SK-N-SH (cell line): ENCODE measurements at regions not wholly inside any gene's neighbourhood (a gene's known extent, or its start where the extent isn't known, plus 50 kb on each side); places are given as distances from the start of the nearest gene placed in this dataset.

Experiments
- CTCF ChIA-PET: fragments of 300-600, 350-600 bp; formaldehyde crosslinking; extraction: SDS; loops from one replicate; lab custom pipeline; 2021; lab: Yijun Ruan, JAX
- POLR2A ChIA-PET: fragments of 350-600 bp; sonication (Branson Sonifier 250); formaldehyde crosslinking; extraction: SDS; loops from one replicate; lab custom pipeline; 2020; ENCODE audit warnings: antibody characterized with exemption, inconsistent platforms; lab: Yijun Ruan, JAX
- DNase-seq: peaks from one replicate; pipeline ENCODE4 v3.0.0; 2012
- H2AFZ ChIP-seq: fragments of 200-600 bp; sonication (generic); 2 replicates; pipeline ENCODE4 v1.8.1; 2016; ENCODE audit warnings: antibody characterized with exemption, mild to moderate bottlenecking, low read depth
- H3F3A ChIP-seq: fragments of 200-600 bp; sonication (generic); replicated peaks from 2 replicates; pipeline ENCODE3; 2016; ENCODE audit warnings: antibody characterized with exemption, mild to moderate bottlenecking; ENCODE audit not compliant: insufficient read depth
- H3K27ac ChIP-seq, 2 experiments: fragments of 200-500 bp in 1 of 2; fragments of 200-600 bp in 1 of 2; sonication (Bioruptor generic) in 1 of 2; sonication (generic), shearing (Covaris generic) in 1 of 2; 2 replicates each; pipeline versions ENCODE4 v1.5.1 to v1.6.1; 2014 to 2016; ENCODE audit warnings: low read depth in 2 of 2, inconsistent platforms in 1 of 2, low read length in 1 of 2, mild to moderate bottlenecking in 1 of 2, mixed read lengths in 1 of 2
- H3K27me3 ChIP-seq: fragments of 200-600 bp; sonication (generic), shearing (Covaris generic); 2 replicates; pipeline ENCODE4 v1.6.1; 2016; ENCODE audit warnings: mixed run types; ENCODE audit not compliant: insufficient read depth
- H3K36me3 ChIP-seq, 2 experiments: fragments of 200-500 bp in 1 of 2; fragments of 200-600 bp in 1 of 2; sonication (Bioruptor generic) in 1 of 2; sonication (generic) in 1 of 2; replicated peaks in 1 of 2; 2 replicates each; pipeline versions ENCODE3 to v1.5.1; 2014 to 2016; ENCODE audit warnings: low read length in 1 of 2, mild to moderate bottlenecking in 1 of 2; ENCODE audit not compliant: insufficient read depth in 2 of 2, control insufficient read depth in 1 of 2
- H3K4me1 ChIP-seq, 2 experiments: fragments of 200-500 bp in 1 of 2; fragments of 200-600 bp in 1 of 2; sonication (Bioruptor generic) in 1 of 2; sonication (generic), shearing (Covaris generic) in 1 of 2; 2 replicates each; pipeline versions ENCODE4 v1.5.1 to v1.6.1; 2014 to 2016; ENCODE audit warnings: low read depth in 1 of 2, low read length in 1 of 2, mixed run types in 1 of 2; ENCODE audit not compliant: insufficient read depth in 2 of 2, control insufficient read depth in 1 of 2
- H3K4me2 ChIP-seq: fragments of 200-600 bp; sonication (generic), shearing (Covaris generic); 2 replicates; pipeline ENCODE4 v1.6.1; 2017; ENCODE audit warnings: mixed run types
- H3K4me3 ChIP-seq, 2 experiments: fragments of 200-500 bp in 1 of 2; fragments of 200-600 bp in 1 of 2; sonication (Bioruptor generic) in 1 of 2; sonication (generic), shearing (Covaris generic) in 1 of 2; 2 replicates each; pipeline versions ENCODE4 v1.5.1 to v1.8.1; 2014 to 2016; ENCODE audit warnings: low read depth in 2 of 2, inconsistent platforms in 1 of 2, low read length in 1 of 2, mild to moderate bottlenecking in 1 of 2, mixed read lengths in 1 of 2, moderate library complexity in 1 of 2
- H3K79me2 ChIP-seq: fragments of 200-600 bp; sonication (generic); 2 replicates; pipeline ENCODE4 v1.8.1; 2017; ENCODE audit warnings: mild to moderate bottlenecking; ENCODE audit not compliant: insufficient read depth
- H3K9ac ChIP-seq: fragments of 200-600 bp; sonication (generic); 2 replicates; pipeline ENCODE4 v1.6.1; 2017; ENCODE audit warnings: mixed run types
- H3K9me2 ChIP-seq: fragments of 200-600 bp; sonication (generic); 2 replicates; pipeline ENCODE4 v1.6.1; 2017; ENCODE audit warnings: mixed run types
- H3K9me3 ChIP-seq: fragments of 200-600 bp; sonication (generic); 2 replicates; pipeline ENCODE4 v1.6.1; 2017; ENCODE audit warnings: mixed run types, mild to moderate bottlenecking, moderate library complexity
- H4K20me1 ChIP-seq: fragments of 200-600 bp; sonication (generic); 2 replicates; pipeline ENCODE4 v1.6.1; 2017; ENCODE audit warnings: mild to moderate bottlenecking, mixed run types; ENCODE audit not compliant: insufficient read depth
- EP300 ChIP-seq, 2 experiments: IDR thresholded peaks; 2 replicates each; pipeline versions ENCODE4 v1.4.0 to v1.6.1; 2012; ENCODE audit warnings: borderline replicate concordance in 1 of 2, low read depth in 1 of 2, low read length in 1 of 2
- EZH2phosphoT487 ChIP-seq: fragments of 200-600 bp; sonication (generic); IDR thresholded peaks from 2 replicates; pipeline ENCODE4 v1.6.1; 2017; ENCODE audit warnings: low read depth, mixed run types, mild to moderate bottlenecking, antibody characterized with exemption, moderate library complexity, borderline replicate concordance
- FOSL2 ChIP-seq: IDR thresholded peaks from 2 replicates; pipeline ENCODE4 v1.4.0; 2012; ENCODE audit warnings: low read depth, mild to moderate bottlenecking, moderate library complexity, borderline replicate concordance
- FOXJ3 ChIP-seq: sonication (generic); formaldehyde crosslinking; IDR thresholded peaks from 2 replicates; pipeline ENCODE4 v1.5.1; 2020; ENCODE audit warnings: mild to moderate bottlenecking, missing genetic modification reagents
- MXI1 ChIP-seq: IDR thresholded peaks from 2 replicates; pipeline ENCODE4 v1.6.1; 2012; ENCODE audit warnings: mild to moderate bottlenecking, low read depth, low read length, improper control_type of control experiment
- NFIC ChIP-seq: IDR thresholded peaks from 2 replicates; pipeline ENCODE4 v1.4.0; 2012; ENCODE audit warnings: borderline replicate concordance
- POLR2AphosphoS5 ChIP-seq: IDR thresholded peaks from 2 replicates; pipeline ENCODE4 v1.6.1; 2012; ENCODE audit warnings: low read depth, low read length
- RAD21 ChIP-seq: IDR thresholded peaks from 2 replicates; pipeline ENCODE4 v1.6.1; 2012; ENCODE audit warnings: mild to moderate bottlenecking, low read length
- RCOR1 ChIP-seq: fragments of 150-350 bp; IDR thresholded peaks from 2 replicates; pipeline ENCODE4 v1.6.1; 2017; ENCODE audit warnings: antibody characterized with exemption, low read length
- REST ChIP-seq: IDR thresholded peaks from 2 replicates; pipeline ENCODE4 v1.6.1; 2012; ENCODE audit warnings: mild to moderate bottlenecking, low read depth, low read length, moderate library complexity
- RFX5 ChIP-seq: IDR thresholded peaks from 2 replicates; pipeline ENCODE4 v1.6.1; 2012; ENCODE audit warnings: mild to moderate bottlenecking, improper control_type of control experiment, low read length
- RXRA ChIP-seq: IDR thresholded peaks from 2 replicates; pipeline ENCODE4 v1.4.0; 2012; ENCODE audit warnings: low read depth, mild to moderate bottlenecking, borderline replicate concordance
- TEAD4 ChIP-seq: IDR thresholded peaks from 2 replicates; pipeline ENCODE4 v1.4.0; 2012; ENCODE audit warnings: mild to moderate bottlenecking, borderline replicate concordance; ENCODE audit not compliant: insufficient read depth
- YY1 ChIP-seq: IDR thresholded peaks from 2 replicates; pipeline ENCODE4 v1.4.0; 2012; ENCODE audit warnings: low read depth, mild to moderate bottlenecking
- ZBTB33 ChIP-seq: IDR thresholded peaks from 2 replicates; pipeline ENCODE4 v1.4.0; 2012; ENCODE audit warnings: low read depth, borderline replicate concordance

GRCh38 chr6:128759447-128759846 lies 123.5 kb upstream of the LAMA2 start:
- Histone ChIP-seq H3F3A (no peaks in the 10 kb centered on the region), H3K27me3 (peaks cover 7% of the 10 kb centered on the region; the same call in 1 of the 2 replicates), H3K36me3 (no peaks in the 10 kb centered on the region), H3K79me2 (no peaks in the 10 kb centered on the region), H3K4me2 (no peak overlapping the region), H3K4me1 (no peaks in the 10 kb centered on the region), H3K9me2 (no peaks in the 10 kb centered on the region), H3K27ac (no peak overlapping the region), H4K20me1 (no peaks in the 10 kb centered on the region), H3K9ac (no peak overlapping the region), H3K9me3 (no peaks in the 10 kb centered on the region), H2AFZ (no peak overlapping the region), H3K4me3 (no peak overlapping the region)
- ChIA-PET CTCF (no interaction called here), POLR2A (no interaction called here)
- TF ChIP-seq YY1 (no peak), EZH2phosphoT487 (no peak), MXI1 (no peak), RXRA (no peak), NFIC (no peak), FOSL2 (no peak), POLR2AphosphoS5 (no peak), ZBTB33 (no peak), RAD21 (no peak), FOXJ3 (no peak), EP300 (IDR thresholded peaks at IDR 0.05; ENCODE audit: borderline replicate concordance in 1 of 2, low read depth in 1 of 2, low read length in 1 of 2) (no peak), RFX5 (no peak)
- DNase-seq: no peak

- no peaks in the 10 kb centered on the region for H3K9me2 ChIP-seq
- H3K27me3 ChIP-seq: peaks cover 6% of the 10 kb centered on the region; the same call in 1 of the 2 replicates
- H3F3A ChIP-seq: no peaks in the 10 kb centered on the region
- H4K20me1 ChIP-seq: no peaks in the 10 kb centered on the region
- no peak overlapping the region for H3K27ac ChIP-seq
- no peak overlapping the region for H3K4me2 ChIP-seq
- TF ChIP-seq TEAD4: no peak
- no peak for TF ChIP-seq RXRA
- TF ChIP-seq EP300 (IDR thresholded peaks at IDR 0.05; ENCODE audit: borderline replicate concordance in 1 of 2, low read depth in 1 of 2, low read length in 1 of 2): 0 out of 4 replicates have a peak, but pooled peaks of 1 of the 2 experiments have one; percentile 18
- no peak for TF ChIP-seq REST
- TF ChIP-seq RCOR1: no peak
- TF ChIP-seq NFIC: no peak
- TF ChIP-seq, all 33 proteins: peak for 1
- no peak for DNase-seq
- no peak overlapping the region for H3K9ac ChIP-seq
- no peaks in the 10 kb centered on the region for H3K36me3 ChIP-seq
- H2AFZ ChIP-seq: no peak overlapping the region
- ChIA-PET CTCF (no interaction called here), POLR2A (no interaction called here)
- no peak overlapping the region for H3K4me3 ChIP-seq
- no peaks in the 10 kb centered on the region for H3K9me3 ChIP-seq
- no peaks in the 10 kb centered on the region for H3K4me1 ChIP-seq
- H3K79me2 ChIP-seq: no peaks in the 10 kb centered on the region
Observed at GRCh38 chr6:128757961-128758360, 125.0 kb upstream of the LAMA2 start.
